ENCODE measurements at regions not wholly inside any gene's neighbourhood (a gene's known extent, or its start where the extent isn't known, plus 50 kb on each side); places are given as distances from the start of the nearest gene placed in this dataset.
A peak's percentile ranks its signal among the peaks of the same experiment; 100 is the strongest.

- Histone ChIP-seq H3K4me3 (no peak overlapping the region), H3K4me1 (peaks cover 12% of the 10 kb centered on the region), H3K9me3 (replicated peaks) (peaks cover 6% of the 10 kb centered on the region), H3K27ac (replicated peaks) (no peak overlapping the region), H3K36me3 (no peaks in the 10 kb centered on the region), H3K27me3 (ENCODE audit: low read depth) (no peaks in the 10 kb centered on the region)
- intact Hi-C loops (cut with micrococcal nuclease), result no loop called here
- TF ChIP-seq CTCF (IDR thresholded peaks at IDR 0.05; ENCODE audit: borderline replicate concordance), result no peak
- no peak for DNase-seq
Measured at GRCh38 chr21:28714777-28715464, 277.8 kb downstream of the LTN1 start.

GRCh38 chr21:28712411-28712810 lies 280.3 kb downstream of the LTN1 start:
- no peak overlapping the region for H3K27ac ChIP-seq (replicated peaks)

GRCh38 chr21:28705616-28706015 lies 287.1 kb downstream of the LTN1 start:
- intact Hi-C loops (cut with micrococcal nuclease), result no loop called here
- H3K4me3 ChIP-seq, result no peak overlapping the region
- no peak for TF ChIP-seq CTCF (IDR thresholded peaks at IDR 0.05; ENCODE audit: borderline replicate concordance)
- no peaks in the 10 kb centered on the region for H3K36me3 ChIP-seq
- no peak for DNase-seq
- no peaks in the 10 kb centered on the region for H3K27me3 ChIP-seq (ENCODE audit: low read depth)
- H3K9me3 ChIP-seq (replicated peaks), result peaks cover 19% of the 10 kb centered on the region
- no peak overlapping the region for H3K27ac ChIP-seq (replicated peaks)
- peaks cover 27% of the 10 kb centered on the region for H3K4me1 ChIP-seq

More at GRCh38 chr21:28712411-28712810, 280.3 kb downstream of the LTN1 start:
- Histone ChIP-seq H3K4me3 (no peak overlapping the region), H3K36me3 (no peaks in the 10 kb centered on the region), H3K9me3 (replicated peaks) (peaks cover 10% of the 10 kb centered on the region), H3K4me1 (peaks cover 16% of the 10 kb centered on the region), H3K27me3 (ENCODE audit: low read depth) (no peaks in the 10 kb centered on the region)
- TF ChIP-seq CTCF (IDR thresholded peaks at IDR 0.05; ENCODE audit: borderline replicate concordance), result no peak
- intact Hi-C loops (cut with micrococcal nuclease), result no loop called here
- no peak for DNase-seq

- H3K4me1 ChIP-seq, result peaks cover 22% of the 10 kb centered on the region
- H3K36me3 ChIP-seq, result no peaks in the 10 kb centered on the region
- peak; percentile 50 for DNase-seq
- H3K27ac ChIP-seq (replicated peaks), result peak overlapping the region; percentile 55
- intact Hi-C loops (cut with micrococcal nuclease), result no loop called here
- peaks cover 19% of the 10 kb centered on the region for H3K9me3 ChIP-seq (replicated peaks)
- H3K27me3 ChIP-seq (ENCODE audit: low read depth), result no peaks in the 10 kb centered on the region
- no peak for TF ChIP-seq CTCF (IDR thresholded peaks at IDR 0.05; ENCODE audit: borderline replicate concordance)
- no peak overlapping the region for H3K4me3 ChIP-seq
Measured at GRCh38 chr21:28704746-28705145, 287.9 kb downstream of the LTN1 start.

GRCh38 chr21:28703861-28704260 lies 288.8 kb downstream of the LTN1 start:
- Histone ChIP-seq H3K27ac (replicated peaks) (peak overlapping the region; percentile 55), H3K27me3 (ENCODE audit: low read depth) (no peaks in the 10 kb centered on the region), H3K4me3 (no peak overlapping the region), H3K36me3 (no peaks in the 10 kb centered on the region), H3K9me3 (replicated peaks) (peaks cover 17% of the 10 kb centered on the region), H3K4me1 (peaks cover 20% of the 10 kb centered on the region)
- no peak for TF ChIP-seq CTCF (IDR thresholded peaks at IDR 0.05; ENCODE audit: borderline replicate concordance)
- DNase-seq, result no peak
- intact Hi-C loops (cut with micrococcal nuclease), result no loop called here

Measured in left ventricle myocardium inferior (tissue), 1 donor.